Nephron (organoid): ENCODE measurements at regions not wholly inside any gene's neighbourhood (a gene's known extent, or its start where the extent isn't known, plus 50 kb on each side); places are given as distances from the start of the nearest gene placed in this dataset.

Experiments used
- H3K27ac Mint-ChIP-seq, 3 experiments: 2 replicates each; pipeline ENCODE4 v1.8.0; 2020; ENCODE audit warnings: mixed read lengths in 3 of 3, mild to moderate bottlenecking in 2 of 3, moderate library complexity in 1 of 3
- H3K27me3 Mint-ChIP-seq: 2 replicates; pipeline ENCODE4 v1.8.0; 2021; ENCODE audit warnings: low read depth, mild to moderate bottlenecking, moderate library complexity, mixed read lengths
- H3K36me3 Mint-ChIP-seq: 2 replicates; pipeline ENCODE4 v1.8.0; 2020; ENCODE audit warnings: low read depth, mixed read lengths
- H3K4me1 Mint-ChIP-seq: 2 replicates; pipeline ENCODE4 v1.8.0; 2020; ENCODE audit warnings: mixed read lengths
- H3K4me3 Mint-ChIP-seq, 3 experiments: 2 replicates each; pipeline ENCODE4 v1.8.0; 2020; ENCODE audit warnings: mild to moderate bottlenecking in 3 of 3, mixed read lengths in 3 of 3, moderate library complexity in 2 of 3
- H3K9me3 Mint-ChIP-seq: 2 replicates; pipeline ENCODE4 v1.8.0; 2020; ENCODE audit warnings: mixed read lengths
- CTCF ChIP-seq, 3 experiments: fragments of 200-600 bp; sonication (generic); IDR thresholded peaks; one replicate each; pipeline ENCODE4 v1.5.0; 2021; ENCODE audit warnings: antibody characterized with exemption in 3 of 3; ENCODE audit not compliant: unreplicated experiment in 3 of 3

GRCh38 chr2:39587168-39587567 lies 78.5 kb upstream of the TMEM178A start:
- Mint-ChIP-seq H3K4me1 (peaks cover 10% of the 10 kb centered on the region), H3K27me3 (peaks cover 3% of the 10 kb centered on the region), H3K36me3 (peaks cover 11% of the 10 kb centered on the region), H3K4me3 (no peak overlapping the region), H3K27ac (no peak overlapping the region), H3K9me3 (peaks cover 17% of the 10 kb centered on the region)
- TF ChIP-seq CTCF (IDR thresholded peaks at IDR 0.05; ENCODE audit: unreplicated experiment in 3 of 3): no peak

- H3K27me3 Mint-ChIP-seq: peaks cover 3% of the 10 kb centered on the region
- H3K4me1 Mint-ChIP-seq: peaks cover 10% of the 10 kb centered on the region
- no peak overlapping the region for H3K27ac Mint-ChIP-seq
- H3K4me3 Mint-ChIP-seq: no peak overlapping the region
- H3K36me3 Mint-ChIP-seq: peaks cover 11% of the 10 kb centered on the region
- TF ChIP-seq CTCF (IDR thresholded peaks at IDR 0.05; ENCODE audit: unreplicated experiment in 3 of 3): no peak
- peaks cover 17% of the 10 kb centered on the region for H3K9me3 Mint-ChIP-seq
Observed at GRCh38 chr2:39587641-39588040, 78.1 kb upstream of the TMEM178A start.

- peak overlapping the region in 1 of 3 experiments; percentile 51 for H3K27ac Mint-ChIP-seq
- TF ChIP-seq CTCF (IDR thresholded peaks at IDR 0.05; ENCODE audit: unreplicated experiment in 3 of 3): peak; percentile 52 to 62 (median 53)
Observed at GRCh38 chr2:39593439-39594393, 72.0 kb upstream of the TMEM178A start.

GRCh38 chr2:39595116-39595515 lies 70.6 kb upstream of the TMEM178A start:
- no peak for TF ChIP-seq CTCF (IDR thresholded peaks at IDR 0.05; ENCODE audit: unreplicated experiment in 3 of 3)
- H3K27ac Mint-ChIP-seq: no peak overlapping the region
- no peak overlapping the region for H3K4me3 Mint-ChIP-seq
- H3K9me3 Mint-ChIP-seq: no peaks in the 10 kb centered on the region
- no peaks in the 10 kb centered on the region for H3K36me3 Mint-ChIP-seq
- H3K4me1 Mint-ChIP-seq: no peaks in the 10 kb centered on the region
- peaks cover 4% of the 10 kb centered on the region for H3K27me3 Mint-ChIP-seq

More at GRCh38 chr2:39593439-39594393, 72.0 kb upstream of the TMEM178A start:
- Mint-ChIP-seq H3K36me3 (no peaks in the 10 kb centered on the region), H3K9me3 (no peaks in the 10 kb centered on the region), H3K27me3 (peaks cover 4% of the 10 kb centered on the region), H3K4me3 (no peak overlapping the region), H3K4me1 (no peaks in the 10 kb centered on the region)

GRCh38 chr2:39597314-39597713 lies 68.4 kb upstream of the TMEM178A start:
- Mint-ChIP-seq H3K27ac (no peak overlapping the region), H3K4me3 (no peak overlapping the region), H3K27me3 (peaks cover 7% of the 10 kb centered on the region), H3K4me1 (no peaks in the 10 kb centered on the region), H3K36me3 (no peaks in the 10 kb centered on the region), H3K9me3 (no peaks in the 10 kb centered on the region)
- no peak for TF ChIP-seq CTCF (IDR thresholded peaks at IDR 0.05; ENCODE audit: unreplicated experiment in 3 of 3)
